Testis (tissue), 2 donors: ENCODE measurements at regions not wholly inside any gene's neighbourhood (a gene's known extent, or its start where the extent isn't known, plus 50 kb on each side); places are given as distances from the start of the nearest gene placed in this dataset.
"Not testable (repeated sequence)": the region's sequence is repeated elsewhere in the genome, so short reads cannot be mapped to it uniquely, and the experiment has no call there.

Source experiments
- DNase-seq: peaks from one replicate; pipeline ENCODE4 v3.0.0-alpha.2; 2019
- H3K27ac ChIP-seq, 2 donors: fragments of 200-600 bp; sonication (generic); one replicate each; pipeline ENCODE4 v1.5.1; 2019
- H3K27me3 ChIP-seq: fragments of 200-600 bp; sonication (generic); one replicate; pipeline ENCODE4 v1.5.1; 2019
- H3K36me3 ChIP-seq: fragments of 200-600 bp; sonication (generic); one replicate; pipeline ENCODE4 v1.5.1; 2017; ENCODE audit warnings: low read depth; ENCODE audit errors: missing control alignments
- H3K4me1 ChIP-seq: fragments of 200-600 bp; sonication (generic); one replicate; pipeline ENCODE4 v1.5.1; 2019
- H3K4me3 ChIP-seq, 2 donors: fragments of 200-600 bp; sonication (generic); one replicate each; pipeline ENCODE4 v1.5.1; 2017 to 2019
- H3K9me3 ChIP-seq: fragments of 200-600 bp; sonication (generic); one replicate; pipeline ENCODE4 v1.5.1; 2017
- WGBS, 2 donors: methylation state at CpG; one replicate each; pipeline ENCODE4 v1.1.5; 2018; 5-methylcytosine and 5-hydroxymethylcytosine counted together
- intact Hi-C: fragments of 100-400 bp; cut with DNase I; formaldehyde crosslinking; loops from one replicate; pipeline ENCODE4 v1.15.1; 2023; ENCODE audit warnings: low total_unique reads

GRCh38 chr2:87569689-87570397 lies 178.0 kb upstream of the PLGLB2 start:
- H3K4me3 ChIP-seq, H3K27me3 ChIP-seq, H3K4me1 ChIP-seq, DNase-seq, intact Hi-C loops, H3K36me3 ChIP-seq, H3K9me3 ChIP-seq, H3K27ac ChIP-seq: not testable (repeated sequence)
- WGBS, 2 donors = 87 to 95% methylated on average over 4 to 7 of the region's 11 CpGs

- H3K36me3 ChIP-seq = not testable (repeated sequence)
- WGBS, 2 donors = 73% methylated on average over 3 of the region's 8 CpGs; no CpG with 5 or more reads in 1 of the 2 donors
Observed at GRCh38 chr2:87571889-87572465, 175.9 kb upstream of the PLGLB2 start.

GRCh38 chr2:87572906-87573305 lies 175.0 kb upstream of the PLGLB2 start:
- H3K9me3 ChIP-seq, H3K36me3 ChIP-seq, H3K27me3 ChIP-seq, H3K27ac ChIP-seq, intact Hi-C loops, DNase-seq, H3K4me1 ChIP-seq, H3K4me3 ChIP-seq: not testable (repeated sequence)
- 97% methylated on average over 7 of the region's 12 CpGs; no CpG with 5 or more reads in 1 of the 2 donors for WGBS, 2 donors

More at GRCh38 chr2:87571889-87572465, 175.9 kb upstream of the PLGLB2 start:
- H3K4me3 ChIP-seq, H3K9me3 ChIP-seq, H3K27ac ChIP-seq, DNase-seq, H3K27me3 ChIP-seq, intact Hi-C loops, H3K4me1 ChIP-seq: not testable (repeated sequence)

DNA sequence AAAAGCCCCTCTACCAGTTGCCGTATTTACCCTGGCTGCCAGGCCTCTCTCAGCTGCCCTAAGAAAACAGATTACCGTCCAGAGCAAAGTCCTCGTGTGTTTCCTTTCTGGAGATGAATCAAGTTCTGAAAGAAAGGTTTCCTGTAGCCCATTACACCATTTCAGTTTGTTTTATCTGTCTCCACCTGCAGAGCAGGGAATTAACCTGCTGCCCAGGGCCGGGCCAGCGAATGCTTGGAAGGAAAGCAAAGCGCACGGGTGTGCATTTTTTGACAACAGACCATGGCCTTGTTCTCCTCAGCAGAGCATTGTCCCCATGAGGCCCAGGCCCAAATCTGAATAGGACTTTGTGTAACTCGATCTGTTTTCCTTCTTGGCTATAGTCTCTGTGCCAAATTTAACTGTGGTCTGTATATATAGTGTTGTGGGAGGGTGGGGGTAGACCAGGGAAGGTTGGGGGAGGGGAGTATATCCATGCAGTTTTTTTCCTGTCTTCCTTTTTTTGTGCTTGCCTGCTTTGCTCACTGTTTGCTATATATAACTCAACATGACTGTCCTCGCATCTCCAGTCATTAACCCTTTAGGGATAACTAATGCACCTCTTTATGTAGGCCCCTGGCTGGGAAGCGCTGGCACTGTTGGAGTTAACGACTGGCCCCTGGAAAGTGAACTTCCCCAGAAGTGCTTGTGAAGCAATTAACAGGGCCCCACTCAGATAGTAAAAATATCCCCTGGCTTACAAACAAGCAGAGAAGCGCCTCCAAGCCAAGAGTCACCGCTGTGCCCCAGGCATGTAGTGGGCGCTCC lies 174.3 kb upstream of the PLGLB2 start:
- H3K9me3 ChIP-seq, H3K27me3 ChIP-seq, DNase-seq, H3K4me3 ChIP-seq, H3K36me3 ChIP-seq, H3K4me1 ChIP-seq, H3K27ac ChIP-seq, intact Hi-C loops: not testable (repeated sequence)
- no CpG with 5 or more reads among the region's 14 CpGs for whole genome bisulfite sequencing, 2 donors

DNA sequence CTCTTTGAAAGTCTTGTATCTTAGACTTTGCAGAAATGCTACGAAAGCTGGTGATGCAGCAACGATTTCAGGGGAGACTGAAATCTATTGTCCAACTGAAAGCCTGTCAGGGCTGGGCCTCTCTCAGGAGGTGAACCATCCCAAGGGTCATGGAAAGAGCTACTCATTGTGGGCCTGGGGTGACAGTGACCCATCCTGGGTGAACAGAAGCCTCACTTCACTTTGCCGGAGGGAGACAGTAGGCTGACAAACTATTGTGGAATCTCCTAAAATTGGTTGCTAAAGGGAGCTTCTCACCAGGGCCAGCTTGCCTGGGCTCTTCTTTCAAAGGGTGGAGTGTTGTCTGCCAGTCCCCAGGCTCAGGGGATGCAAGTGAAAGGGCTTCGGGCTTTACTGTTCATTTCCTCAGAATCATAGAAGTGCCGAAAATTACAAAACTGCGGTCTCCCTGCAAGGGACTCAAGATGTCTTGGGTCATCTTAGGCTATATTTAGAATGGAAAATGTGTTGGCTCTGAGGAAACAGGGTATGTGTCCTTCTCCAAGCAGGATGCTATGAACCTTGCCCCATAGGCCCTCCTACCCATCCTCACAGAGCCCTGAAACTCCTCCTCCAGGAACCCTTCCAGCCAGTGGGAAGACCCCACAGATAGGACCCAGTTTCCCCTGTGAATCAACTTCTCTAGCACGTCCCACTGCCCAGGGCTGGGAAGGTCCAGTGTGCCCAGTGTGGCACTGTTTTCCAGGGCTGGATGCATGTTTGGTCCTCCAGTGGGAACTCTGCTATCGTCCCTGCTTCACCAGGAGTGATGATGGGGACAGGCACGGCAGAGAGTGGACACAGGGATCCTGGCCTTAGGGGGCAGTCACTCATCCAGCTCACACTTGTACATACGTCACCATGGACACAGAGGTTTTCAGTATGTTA lies 173.4 kb upstream of the PLGLB2 start:
- H3K4me3 ChIP-seq, intact Hi-C loops, H3K4me1 ChIP-seq, H3K9me3 ChIP-seq, H3K27me3 ChIP-seq, H3K27ac ChIP-seq, H3K36me3 ChIP-seq, DNase-seq: not testable (repeated sequence)
- 67% methylated on average over 2 of the region's 10 CpGs; no CpG with 5 or more reads in 1 of the 2 donors for WGBS, 2 donors

- DNase-seq, H3K27me3 ChIP-seq, H3K4me1 ChIP-seq, H3K27ac ChIP-seq, H3K36me3 ChIP-seq, H3K4me3 ChIP-seq, intact Hi-C loops, H3K9me3 ChIP-seq: not testable (repeated sequence)
- 66 to 67% methylated on average over 4 to 5 of the region's 5 CpGs for WGBS, 2 donors
Observed at GRCh38 chr2:87575138-87575537, 172.7 kb upstream of the PLGLB2 start.

GRCh38 chr2:87577358-87577757 lies 170.5 kb upstream of the PLGLB2 start:
- WGBS, 2 donors = no CpG with 5 or more reads among the region's 2 CpGs
- H3K36me3 ChIP-seq, H3K4me3 ChIP-seq, H3K27me3 ChIP-seq, H3K9me3 ChIP-seq, intact Hi-C loops, H3K27ac ChIP-seq, DNase-seq, H3K4me1 ChIP-seq: not testable (repeated sequence)

- H3K9me3 ChIP-seq, H3K36me3 ChIP-seq, DNase-seq, H3K27ac ChIP-seq, H3K4me1 ChIP-seq, H3K27me3 ChIP-seq, intact Hi-C loops, H3K4me3 ChIP-seq: not testable (repeated sequence)
- WGBS, 2 donors = no CpG with 5 or more reads among the region's 4 CpGs
Observed at GRCh38 chr2:87582152-87582551, 165.7 kb upstream of the PLGLB2 start.

GRCh38 chr2:87582579-87582978 lies 165.3 kb upstream of the PLGLB2 start:
- H3K4me3 ChIP-seq, H3K36me3 ChIP-seq, DNase-seq, H3K4me1 ChIP-seq, H3K9me3 ChIP-seq, H3K27ac ChIP-seq, intact Hi-C loops, H3K27me3 ChIP-seq: not testable (repeated sequence)

- DNase-seq, H3K36me3 ChIP-seq, H3K27ac ChIP-seq, intact Hi-C loops, H3K27me3 ChIP-seq, H3K4me3 ChIP-seq, H3K4me1 ChIP-seq, H3K9me3 ChIP-seq: not testable (repeated sequence)
- no CpG with 5 or more reads among the region's 2 CpGs for WGBS, 2 donors
Observed at GRCh38 chr2:87583370-87583769, 164.5 kb upstream of the PLGLB2 start.

GRCh38 chr2:87583803-87584202 lies 164.1 kb upstream of the PLGLB2 start:
- H3K4me3 ChIP-seq = peak overlapping the region in 1 of 2 donors; percentile 23
- WGBS, 2 donors = 24 to 38% methylated on average over 10 to 14 of the region's 15 CpGs
- H3K36me3 ChIP-seq, H3K27ac ChIP-seq, H3K4me1 ChIP-seq, H3K9me3 ChIP-seq, H3K27me3 ChIP-seq, intact Hi-C loops, DNase-seq: not testable (repeated sequence)
